ENCODE measurements at regions not wholly inside any gene's neighbourhood (a gene's known extent, or its start where the extent isn't known, plus 50 kb on each side); places are given as distances from the start of the nearest gene placed in this dataset.

DNA sequence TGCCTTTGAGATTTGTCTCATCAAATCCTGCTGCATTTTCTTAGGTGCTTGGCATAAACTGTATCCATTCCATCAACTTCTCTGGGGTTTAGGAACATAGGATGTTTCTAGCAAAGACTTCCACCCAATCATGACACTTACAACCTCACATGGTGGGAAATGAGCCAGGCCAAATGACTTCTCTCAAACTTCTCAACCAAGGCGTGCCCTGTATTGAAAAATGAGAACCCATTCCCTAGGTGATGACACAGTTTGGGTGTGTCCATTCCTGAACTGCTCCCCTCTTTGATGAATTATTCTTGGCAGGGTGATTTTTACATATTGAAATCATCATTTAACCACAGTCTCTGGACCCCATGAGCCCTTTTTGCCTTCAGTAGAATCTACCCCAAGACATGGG lies 161.1 kb downstream of the EN1 start:
- no peaks in the 10 kb centered on the region for H3K9me3 Mint-ChIP-seq
- H3K4me1 Mint-ChIP-seq (ENCODE audit: low read depth) = no peaks in the 10 kb centered on the region
- no peak for DNase-seq (ENCODE audit: low spot score)
- no peaks in the 10 kb centered on the region for H3K36me3 Mint-ChIP-seq (ENCODE audit: low read depth)
- H3K27me3 Mint-ChIP-seq (ENCODE audit: low read depth) = no peaks in the 10 kb centered on the region
- no peak overlapping the region for H3K27ac Mint-ChIP-seq
- intact Hi-C loops (cut with micrococcal nuclease) = no loop called here
- no peak overlapping the region for H3K4me3 Mint-ChIP-seq (ENCODE audit: low read depth)

DNA sequence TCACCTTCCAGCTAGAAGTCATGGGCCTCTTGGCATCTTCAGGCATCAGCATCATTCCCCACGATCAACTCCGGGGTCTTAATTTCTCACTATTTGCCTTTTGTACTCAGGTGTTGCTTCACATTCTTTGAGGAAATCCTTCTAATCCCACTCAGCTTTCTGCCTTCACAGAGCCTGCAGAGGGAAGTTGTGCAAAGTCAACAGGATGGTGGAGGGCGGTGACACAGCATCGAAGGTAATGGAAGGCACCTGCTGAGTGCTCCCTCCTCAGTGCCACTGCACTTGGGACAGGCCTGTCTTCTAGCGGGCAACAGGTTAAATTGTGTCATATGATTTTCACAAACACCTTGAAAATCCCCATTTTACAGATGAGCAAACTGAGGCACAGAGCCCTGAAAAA lies 164.0 kb downstream of the EN1 start:
- intact Hi-C loops (cut with micrococcal nuclease) = no loop called here
- Mint-ChIP-seq H3K36me3 (ENCODE audit: low read depth) (no peaks in the 10 kb centered on the region), H3K4me3 (ENCODE audit: low read depth) (no peak overlapping the region), H3K9me3 (no peaks in the 10 kb centered on the region), H3K4me1 (ENCODE audit: low read depth) (no peaks in the 10 kb centered on the region), H3K27ac (no peak overlapping the region), H3K27me3 (ENCODE audit: low read depth) (no peaks in the 10 kb centered on the region)
- DNase-seq (ENCODE audit: low spot score) = no peak

DNA sequence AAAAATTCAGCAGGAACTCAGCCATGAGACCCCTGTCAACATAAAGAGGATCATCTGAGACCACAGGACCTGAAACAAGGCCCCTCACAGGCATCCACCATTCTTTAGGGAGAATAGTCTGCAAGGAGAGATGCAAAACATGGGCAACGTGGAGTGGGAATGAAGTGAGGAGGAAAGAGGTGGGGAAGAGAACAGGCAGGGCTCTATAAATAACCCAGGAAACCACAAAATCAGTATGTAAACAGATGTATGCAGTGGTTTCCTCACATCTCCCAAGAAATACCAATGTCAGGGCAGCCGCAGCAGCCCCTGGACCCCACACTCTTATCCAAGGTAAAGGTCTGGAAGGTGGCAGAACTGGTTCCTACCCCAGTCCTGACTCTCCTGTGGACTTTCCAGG lies 168.5 kb downstream of the EN1 start:
- H3K27me3 Mint-ChIP-seq (ENCODE audit: low read depth) = no peaks in the 10 kb centered on the region
- H3K4me3 Mint-ChIP-seq (ENCODE audit: low read depth) = no peak overlapping the region
- no peak for DNase-seq (ENCODE audit: low spot score)
- H3K9me3 Mint-ChIP-seq = no peaks in the 10 kb centered on the region
- H3K36me3 Mint-ChIP-seq (ENCODE audit: low read depth) = no peaks in the 10 kb centered on the region
- intact Hi-C loops (cut with micrococcal nuclease) = no loop called here
- no peaks in the 10 kb centered on the region for H3K4me1 Mint-ChIP-seq (ENCODE audit: low read depth)
- H3K27ac Mint-ChIP-seq = no peak overlapping the region

DNA sequence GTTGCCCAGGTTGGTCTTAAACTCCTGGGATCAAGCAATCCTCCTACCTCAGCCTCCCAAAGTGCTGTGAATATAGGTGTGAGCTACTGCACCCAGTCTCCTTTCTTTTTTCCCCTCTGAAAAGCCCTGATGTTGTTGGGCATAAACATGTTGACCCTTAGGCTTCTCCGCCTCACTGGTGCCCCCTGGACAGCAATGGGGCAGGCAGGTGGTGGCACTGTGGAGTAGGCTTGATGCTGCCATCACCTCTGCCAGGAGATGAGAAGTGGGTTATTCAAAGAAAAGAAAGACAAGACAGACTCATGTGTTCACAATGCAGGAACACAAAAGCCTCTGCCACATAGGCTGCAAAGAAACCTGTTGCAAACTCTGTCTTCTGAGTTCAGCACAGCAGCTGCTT lies 169.9 kb downstream of the EN1 start:
- H3K9me3 Mint-ChIP-seq = no peaks in the 10 kb centered on the region
- H3K27ac Mint-ChIP-seq = no peak overlapping the region
- no peaks in the 10 kb centered on the region for H3K4me1 Mint-ChIP-seq (ENCODE audit: low read depth)
- H3K27me3 Mint-ChIP-seq (ENCODE audit: low read depth) = no peaks in the 10 kb centered on the region
- H3K36me3 Mint-ChIP-seq (ENCODE audit: low read depth) = no peaks in the 10 kb centered on the region
- intact Hi-C loops (cut with micrococcal nuclease) = no loop called here
- no peak overlapping the region for H3K4me3 Mint-ChIP-seq (ENCODE audit: low read depth)
- no peak for DNase-seq (ENCODE audit: low spot score)

DNA sequence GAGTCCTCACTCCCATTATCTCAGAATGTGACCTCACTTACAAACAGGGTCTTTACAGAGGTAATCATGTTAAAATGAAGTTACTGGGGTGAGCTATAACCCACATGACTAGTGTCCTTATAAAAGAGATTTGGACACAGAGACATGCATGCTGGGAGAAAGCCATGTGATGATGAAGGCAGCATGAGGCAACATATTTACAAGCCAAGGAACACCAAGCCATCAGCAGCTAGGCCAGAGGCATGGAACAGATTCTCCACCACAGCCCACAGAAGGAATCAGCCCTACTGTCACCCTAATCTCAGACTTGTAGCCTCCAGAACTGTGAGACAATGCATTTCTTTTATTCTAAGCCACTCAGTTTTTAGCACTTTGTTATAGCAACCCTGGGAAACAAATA lies 171.9 kb downstream of the EN1 start:
- Mint-ChIP-seq H3K27me3 (ENCODE audit: low read depth) (no peaks in the 10 kb centered on the region), H3K9me3 (no peaks in the 10 kb centered on the region), H3K27ac (no peak overlapping the region), H3K4me3 (ENCODE audit: low read depth) (no peak overlapping the region), H3K36me3 (ENCODE audit: low read depth) (no peaks in the 10 kb centered on the region), H3K4me1 (ENCODE audit: low read depth) (no peaks in the 10 kb centered on the region)
- no peak for DNase-seq (ENCODE audit: low spot score)
- intact Hi-C loops (cut with micrococcal nuclease) = no loop called here

DNA sequence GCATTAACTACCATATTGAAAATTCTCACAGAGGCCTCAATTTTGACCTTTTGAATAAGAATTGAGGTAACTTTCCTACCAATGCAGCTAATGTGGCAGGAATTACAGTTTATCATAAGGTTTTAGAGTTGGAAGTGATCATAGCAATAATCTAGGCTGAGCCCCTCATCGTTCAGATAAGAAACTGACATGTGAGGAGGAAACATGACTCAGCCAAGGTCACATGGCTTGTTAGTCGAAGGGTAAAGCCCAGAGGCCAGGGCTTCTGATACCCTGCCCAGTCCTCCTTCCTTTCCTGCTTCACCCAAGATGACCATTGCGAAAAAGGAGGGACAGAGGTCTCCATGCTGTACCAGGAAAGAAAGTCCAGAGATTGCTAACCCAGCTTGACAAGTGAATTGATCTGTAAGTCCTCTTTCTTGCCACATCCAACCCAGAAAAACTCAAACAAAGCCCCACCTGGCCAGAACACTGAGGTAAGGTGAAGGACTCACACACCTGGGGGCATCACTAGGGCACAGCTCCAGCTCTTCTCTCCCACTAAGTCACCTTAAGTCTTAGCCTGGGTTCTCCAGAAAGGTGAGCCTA lies 174.8 kb downstream of the EN1 start:
- Mint-ChIP-seq H3K9me3 (no peaks in the 10 kb centered on the region), H3K4me1 (ENCODE audit: low read depth) (no peaks in the 10 kb centered on the region), H3K27ac (no peak overlapping the region), H3K36me3 (ENCODE audit: low read depth) (no peaks in the 10 kb centered on the region), H3K4me3 (ENCODE audit: low read depth) (no peak overlapping the region), H3K27me3 (ENCODE audit: low read depth) (no peaks in the 10 kb centered on the region)
- intact Hi-C loops (cut with micrococcal nuclease) = no loop called here
- no peak for DNase-seq (ENCODE audit: low spot score)

DNA sequence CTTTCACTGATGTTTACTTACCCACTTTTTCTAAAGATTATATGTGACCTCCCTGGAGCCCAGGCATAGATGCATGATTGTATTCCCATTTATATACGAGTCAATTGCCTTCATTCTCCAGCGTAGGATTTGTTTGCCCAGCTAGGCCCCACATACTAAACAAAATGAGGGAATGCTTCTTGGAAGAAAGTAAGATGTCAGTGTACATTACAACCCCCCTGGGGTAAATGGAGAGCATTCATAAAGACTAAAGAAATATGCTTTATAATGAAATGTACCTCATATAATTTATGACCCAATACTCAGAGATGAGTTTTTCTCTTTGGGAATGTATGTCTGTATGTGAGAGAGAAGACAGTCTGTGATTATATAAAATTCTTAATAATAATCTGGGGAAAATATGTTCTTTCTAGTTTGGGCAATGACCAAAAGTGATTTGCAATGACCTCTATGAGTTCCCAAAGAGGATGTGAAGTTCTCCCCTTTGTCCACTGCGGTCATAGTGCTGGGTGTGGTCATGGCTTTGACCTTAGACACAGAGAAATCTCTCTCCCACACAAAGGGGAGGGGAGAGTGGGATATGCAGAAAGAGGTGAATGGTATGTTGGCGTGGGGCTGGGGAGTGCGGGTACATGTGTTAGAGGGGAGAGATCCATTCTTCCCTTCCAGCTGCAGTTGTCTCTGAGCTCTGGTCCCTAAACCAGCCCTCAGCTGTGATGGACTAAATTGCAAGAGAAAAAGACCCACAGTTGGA lies 175.6 kb downstream of the EN1 start:
- Mint-ChIP-seq H3K36me3 (ENCODE audit: low read depth) (no peaks in the 10 kb centered on the region), H3K4me1 (ENCODE audit: low read depth) (no peaks in the 10 kb centered on the region), H3K27me3 (ENCODE audit: low read depth) (no peaks in the 10 kb centered on the region), H3K9me3 (no peaks in the 10 kb centered on the region), H3K27ac (no peak overlapping the region), H3K4me3 (ENCODE audit: low read depth) (no peak overlapping the region)
- intact Hi-C loops (cut with micrococcal nuclease) = no loop called here
- no peak for DNase-seq (ENCODE audit: low spot score)

DNA sequence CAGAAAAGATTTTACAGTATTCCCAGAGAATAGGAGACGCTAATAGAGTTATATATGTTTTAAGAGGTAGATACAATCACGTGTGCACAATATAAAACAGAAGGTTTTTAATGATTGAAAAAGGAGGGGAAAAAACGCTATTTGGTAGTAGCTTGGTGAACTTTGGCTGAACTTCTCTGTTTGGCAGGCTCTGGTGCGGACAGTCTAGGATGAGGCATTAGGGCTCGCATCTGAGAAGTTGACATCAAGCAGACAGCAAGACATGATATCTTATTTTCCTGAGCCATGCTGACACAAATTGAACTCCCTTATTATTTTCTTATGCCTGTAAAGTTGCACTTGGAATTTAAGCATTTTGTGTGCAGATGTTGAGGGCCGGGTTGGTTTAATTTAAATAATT lies 176.6 kb downstream of the EN1 start:
- no peaks in the 10 kb centered on the region for H3K4me1 Mint-ChIP-seq (ENCODE audit: low read depth)
- H3K27ac Mint-ChIP-seq = no peak overlapping the region
- no peaks in the 10 kb centered on the region for H3K36me3 Mint-ChIP-seq (ENCODE audit: low read depth)
- H3K4me3 Mint-ChIP-seq (ENCODE audit: low read depth) = no peak overlapping the region
- no peaks in the 10 kb centered on the region for H3K27me3 Mint-ChIP-seq (ENCODE audit: low read depth)
- no peak for DNase-seq (ENCODE audit: low spot score)
- intact Hi-C loops (cut with micrococcal nuclease) = no loop called here
- no peaks in the 10 kb centered on the region for H3K9me3 Mint-ChIP-seq

DNA sequence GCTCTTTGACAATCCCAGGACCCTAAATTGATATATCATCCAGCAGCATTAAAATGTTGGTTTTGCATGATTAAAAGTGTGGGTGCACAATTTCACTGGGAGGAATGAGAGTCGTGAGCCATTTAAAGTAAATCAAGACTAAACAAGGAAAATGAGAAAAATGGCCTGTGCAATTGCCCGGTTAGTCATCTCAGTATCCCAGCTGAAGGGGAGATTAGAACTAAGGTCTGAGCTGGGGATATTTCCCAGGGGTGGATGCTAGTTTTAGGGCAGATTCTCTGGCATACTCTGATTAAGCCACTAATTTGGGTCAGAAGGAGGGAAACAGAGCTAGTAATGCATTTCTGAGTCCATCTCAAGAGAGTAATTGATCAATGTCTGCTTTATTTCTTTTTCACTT lies 177.2 kb downstream of the EN1 start:
- no peak overlapping the region for H3K4me3 Mint-ChIP-seq (ENCODE audit: low read depth)
- no peaks in the 10 kb centered on the region for H3K27me3 Mint-ChIP-seq (ENCODE audit: low read depth)
- H3K4me1 Mint-ChIP-seq (ENCODE audit: low read depth) = no peaks in the 10 kb centered on the region
- intact Hi-C loops (cut with micrococcal nuclease) = no loop called here
- no peaks in the 10 kb centered on the region for H3K36me3 Mint-ChIP-seq (ENCODE audit: low read depth)
- no peaks in the 10 kb centered on the region for H3K9me3 Mint-ChIP-seq
- H3K27ac Mint-ChIP-seq = no peak overlapping the region
- DNase-seq (ENCODE audit: low spot score) = no peak

DNA sequence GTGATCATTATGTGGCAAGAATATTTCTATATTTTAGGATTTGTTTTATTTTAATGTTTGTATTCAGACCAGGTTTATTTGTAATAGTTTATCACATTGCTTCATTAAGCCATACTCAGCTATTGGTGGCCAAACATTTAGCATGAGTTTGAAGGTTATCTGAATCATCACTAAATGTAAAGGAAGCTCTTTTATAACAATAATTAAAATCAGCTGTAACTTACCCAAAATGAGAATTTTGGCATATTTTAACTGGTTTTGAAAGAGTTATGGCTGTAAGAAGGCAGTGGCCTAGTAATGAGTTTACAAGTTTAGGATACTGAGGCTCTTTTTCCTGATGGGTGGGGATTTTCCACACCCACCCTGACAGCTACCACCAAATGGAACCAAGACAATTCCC lies 177.8 kb downstream of the EN1 start:
- DNase-seq (ENCODE audit: low spot score) = no peak
- no peaks in the 10 kb centered on the region for H3K27me3 Mint-ChIP-seq (ENCODE audit: low read depth)
- no peaks in the 10 kb centered on the region for H3K36me3 Mint-ChIP-seq (ENCODE audit: low read depth)
- H3K9me3 Mint-ChIP-seq = no peaks in the 10 kb centered on the region
- no peaks in the 10 kb centered on the region for H3K4me1 Mint-ChIP-seq (ENCODE audit: low read depth)
- no peak overlapping the region for H3K27ac Mint-ChIP-seq
- H3K4me3 Mint-ChIP-seq (ENCODE audit: low read depth) = no peak overlapping the region
- intact Hi-C loops (cut with micrococcal nuclease) = no loop called here

DNA sequence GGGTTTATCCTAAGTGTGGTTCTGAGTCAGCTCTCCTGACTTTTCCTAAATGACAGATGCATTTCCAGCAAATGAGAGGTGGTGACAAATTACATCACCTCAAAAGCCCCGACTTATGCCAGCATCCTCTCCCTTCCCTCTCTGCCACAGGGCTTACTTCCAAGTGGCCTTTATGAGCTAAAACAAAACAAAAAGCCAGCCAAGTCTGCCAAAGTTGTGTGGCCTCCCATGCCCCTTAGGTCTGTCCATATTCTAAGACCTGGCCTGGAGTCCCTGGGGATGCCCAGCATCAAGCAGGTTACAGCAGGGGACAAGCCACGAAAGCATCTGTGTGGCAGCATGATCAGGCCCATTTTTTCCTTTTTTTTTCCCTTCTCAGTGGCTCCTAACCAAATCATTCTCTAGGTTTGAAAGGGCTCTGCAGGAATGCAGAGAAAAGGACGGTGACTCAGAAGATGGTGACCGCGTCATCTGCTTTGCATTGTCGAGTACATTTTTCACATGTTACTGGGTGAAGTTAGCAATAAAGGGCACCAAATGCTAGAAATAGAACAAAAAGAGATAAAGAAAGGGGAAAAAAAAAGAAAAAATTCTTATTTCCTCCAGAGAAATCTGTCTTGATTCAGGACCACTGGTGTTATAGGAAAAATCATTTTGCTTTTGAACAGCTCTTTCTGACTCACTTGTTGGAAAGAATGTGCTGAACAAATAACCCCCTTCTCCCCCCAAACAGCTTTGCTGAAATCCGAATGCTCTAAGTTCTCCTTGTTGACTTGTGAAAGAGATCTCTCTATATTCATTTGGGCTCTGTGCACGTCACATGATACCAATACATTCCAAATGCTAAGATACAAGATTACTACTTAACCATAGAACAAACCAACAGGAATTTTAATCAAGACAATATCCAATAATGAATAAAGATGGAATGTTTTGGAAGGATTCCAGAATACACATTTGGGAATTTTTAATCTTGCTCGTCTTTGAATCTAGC lies 178.7 kb downstream of the EN1 start:
- Mint-ChIP-seq H3K27ac (no peak overlapping the region), H3K36me3 (ENCODE audit: low read depth) (no peaks in the 10 kb centered on the region), H3K9me3 (no peaks in the 10 kb centered on the region), H3K4me3 (ENCODE audit: low read depth) (no peak overlapping the region), H3K27me3 (ENCODE audit: low read depth) (no peaks in the 10 kb centered on the region), H3K4me1 (ENCODE audit: low read depth) (no peaks in the 10 kb centered on the region)
- intact Hi-C loops (cut with micrococcal nuclease) = no loop called here
- DNase-seq (ENCODE audit: low spot score) = no peak

DNA sequence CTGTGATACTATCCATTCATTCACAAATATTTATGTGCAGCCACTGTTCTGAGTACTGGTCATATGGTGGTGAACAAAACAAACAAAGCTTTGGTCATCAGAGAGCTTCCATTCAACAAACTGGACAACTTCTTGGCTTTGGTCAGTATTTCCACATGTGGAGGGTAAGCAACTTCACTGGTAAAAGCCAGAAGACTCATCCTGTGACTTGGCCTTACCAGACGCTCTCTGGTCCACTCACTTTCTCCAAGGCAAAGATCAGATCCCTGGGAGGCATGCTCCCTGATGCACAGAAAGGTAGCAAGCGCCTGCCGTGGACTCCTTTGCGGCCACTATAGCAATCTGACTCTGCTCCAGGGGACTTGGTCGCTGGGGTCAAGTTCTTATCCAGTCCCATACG lies 179.5 kb downstream of the EN1 start:
- Mint-ChIP-seq H3K27ac (no peak overlapping the region), H3K4me3 (ENCODE audit: low read depth) (no peak overlapping the region), H3K4me1 (ENCODE audit: low read depth) (no peaks in the 10 kb centered on the region), H3K27me3 (ENCODE audit: low read depth) (no peaks in the 10 kb centered on the region), H3K36me3 (ENCODE audit: low read depth) (no peaks in the 10 kb centered on the region), H3K9me3 (no peaks in the 10 kb centered on the region)
- DNase-seq (ENCODE audit: low spot score) = no peak
- intact Hi-C loops (cut with micrococcal nuclease) = no loop called here

DNA sequence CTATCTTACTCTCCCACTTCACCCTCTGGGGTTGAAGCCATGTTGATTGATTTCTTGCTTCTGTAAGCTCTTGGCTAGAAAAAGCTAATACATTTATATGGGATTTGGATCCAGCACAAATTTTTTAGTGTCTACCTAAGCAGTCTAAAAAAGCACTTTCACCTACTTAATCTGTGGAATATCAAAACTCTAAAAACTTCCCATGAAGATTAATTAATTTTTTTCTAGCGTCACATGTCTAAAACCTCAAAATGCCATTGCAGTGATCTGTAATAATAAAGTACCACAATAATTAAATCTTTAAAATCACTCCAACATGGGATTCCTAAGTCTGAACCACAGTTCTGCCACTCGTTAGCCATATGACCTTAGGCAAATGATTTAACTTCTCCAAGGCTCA lies 180.1 kb downstream of the EN1 start:
- no peak for DNase-seq (ENCODE audit: low spot score)
- H3K4me1 Mint-ChIP-seq (ENCODE audit: low read depth) = no peaks in the 10 kb centered on the region
- no peaks in the 10 kb centered on the region for H3K9me3 Mint-ChIP-seq
- no peaks in the 10 kb centered on the region for H3K27me3 Mint-ChIP-seq (ENCODE audit: low read depth)
- no peaks in the 10 kb centered on the region for H3K36me3 Mint-ChIP-seq (ENCODE audit: low read depth)
- no peak overlapping the region for H3K4me3 Mint-ChIP-seq (ENCODE audit: low read depth)
- H3K27ac Mint-ChIP-seq = no peak overlapping the region
- intact Hi-C loops (cut with micrococcal nuclease) = no loop called here
